K562 (cell line): ENCODE measurements at regions not wholly inside any gene's neighbourhood (a gene's known extent, or its start where the extent isn't known, plus 50 kb on each side); places are given as distances from the start of the nearest gene placed in this dataset.

ENCODE experiments used
- ATAC-seq: fragments of 200-7000 bp; cut with Tn5 transposase; 3 replicates; pipeline ENCODE4 v1.9.1; 2020; ENCODE audit warnings: moderate library complexity
- BruUV-seq: library from RNA; stranded (reverse); fragments of 400-500 nt; replicated peaks from 2 replicates; lab custom pipeline; 2021; lab: Mats Ljungman, UMichigan
- CTCF ChIA-PET: fragments of 300-600 bp; formaldehyde crosslinking; extraction: SDS; loops from one replicate; lab custom pipeline; 2021; ENCODE audit warnings: low intra/inter-chr PET ratio; lab: Yijun Ruan, JAX
- POLR2A ChIA-PET: fragments of 300-600, 350-650 bp; sonication (Branson Sonifier 250); formaldehyde crosslinking; extraction: SDS; loops from one replicate; lab custom pipeline; 2021; ENCODE audit warnings: antibody characterized with exemption, inconsistent platforms; lab: Yijun Ruan, JAX
- DNase-seq, 4 experiments: peaks; one replicate each; pipeline versions ENCODE4 v3.0.0 to v3.0.0-alpha.2; 2011 to 2018; ENCODE audit warnings: low spot score in 3 of 4, mixed read lengths in 3 of 4; ENCODE audit errors: extremely low read depth in 1 of 4
- FAIRE-seq: peaks from 2 replicates; lab custom pipeline; 2011; peaks lifted over from hg19 to GRCh38; lab: Jason Lieb, UNC
- H2AFZ ChIP-seq: 2 replicates; pipeline ENCODE4 v1.6.0; 2011; ENCODE audit warnings: low read depth, low read length, control low read depth, inconsistent platforms
- H3K27ac ChIP-seq: fragments of 200-600 bp; 3 replicates; pipeline ENCODE4 v1.8.0; 2011; ENCODE audit warnings: low read depth, mild to moderate bottlenecking, control low read depth, inconsistent platforms, low read length, moderate library complexity, mixed read lengths; ENCODE audit errors: extremely low read depth
- H3K27me3 ChIP-seq, 2 experiments: fragments of 300-600 bp in 1 of 2; 2 replicates in 1 of 2; 3 replicates in 1 of 2; pipeline versions ENCODE4 v1.6.0 to v1.8.0; 2011; ENCODE audit warnings: inconsistent platforms in 2 of 2, low read length in 2 of 2, mild to moderate bottlenecking in 1 of 2, mixed read lengths in 1 of 2, moderate library complexity in 1 of 2; ENCODE audit not compliant: control insufficient read depth in 2 of 2, insufficient read depth in 2 of 2
- H3K36me3 ChIP-seq: fragments of 300-600 bp; 3 replicates; pipeline ENCODE4 v1.8.0; 2011; ENCODE audit warnings: mild to moderate bottlenecking, low read length, inconsistent platforms; ENCODE audit not compliant: control insufficient read depth, insufficient read depth
- H3K4me1 ChIP-seq, 2 experiments: fragments of 200-600 bp in 1 of 2; replicated peaks in 1 of 2; 2 replicates in 1 of 2; 3 replicates in 1 of 2; pipeline versions ENCODE4 v1.5.1 to v1.8.0; 2011; ENCODE audit warnings: inconsistent platforms in 2 of 2, low read length in 2 of 2, mild to moderate bottlenecking in 1 of 2, mixed read lengths in 1 of 2, moderate library complexity in 1 of 2; ENCODE audit not compliant: control insufficient read depth in 2 of 2, insufficient read depth in 2 of 2
- H3K4me2 ChIP-seq: 2 replicates; pipeline ENCODE4 v1.6.1; 2011; ENCODE audit warnings: low read length, control low read depth, inconsistent platforms, mixed read lengths; ENCODE audit not compliant: insufficient read depth
- H3K4me3 ChIP-seq: fragments of 200-600 bp; sonication (generic), shearing (Covaris generic); 2 replicates; pipeline ENCODE4 v1.5.1; 2016; ENCODE audit warnings: control low read depth, inconsistent platforms
- H3K79me2 ChIP-seq: fragments of 200-600 bp; 3 replicates; pipeline ENCODE4 v1.8.0; 2011; ENCODE audit warnings: low read length, inconsistent platforms; ENCODE audit not compliant: control insufficient read depth, insufficient read depth
- H3K9ac ChIP-seq, 2 experiments: 2 replicates each; pipeline versions ENCODE4 v1.6.0 to v1.6.1; 2011; ENCODE audit warnings: low read depth in 2 of 2, low read length in 2 of 2, control low read depth in 1 of 2, inconsistent platforms in 1 of 2, mild to moderate bottlenecking in 1 of 2, mixed read lengths in 1 of 2; ENCODE audit not compliant: insufficient read depth in 1 of 2
- H3K9me1 ChIP-seq: one replicate; pipeline ENCODE4 v1.6.0; 2011; ENCODE audit warnings: inconsistent platforms, mild to moderate bottlenecking, low read length, moderate library complexity; ENCODE audit not compliant: control insufficient read depth, insufficient read depth
- H3K9me3 ChIP-seq: replicated peaks from 2 replicates; pipeline ENCODE4 v1.5.1; 2011; ENCODE audit warnings: low read depth, low read length, inconsistent platforms; ENCODE audit not compliant: control insufficient read depth, insufficient read depth
- H4K20me1 ChIP-seq: replicated peaks from 2 replicates; pipeline ENCODE4 v1.6.1; 2011; ENCODE audit warnings: low read length, inconsistent platforms, mixed read lengths; ENCODE audit not compliant: control insufficient read depth, insufficient read depth
- AFF4 ChIP-seq: sonication (generic); formaldehyde crosslinking; IDR thresholded peaks from 2 replicates; pipeline ENCODE4 v1.8.0; 2023; ENCODE audit warnings: mild to moderate bottlenecking, missing genetic modification reagents
- BRD4 ChIP-seq: fragments of 200-600 bp; sonication (generic); IDR thresholded peaks from 2 replicates; pipeline ENCODE4 v1.6.1; 2017; ENCODE audit warnings: inconsistent platforms
- KLF16 ChIP-seq: IDR thresholded peaks from 2 replicates; pipeline ENCODE4 v1.6.1; 2016; ENCODE audit warnings: antibody characterized with exemption
- RNF2 ChIP-seq: sonication (generic); IDR thresholded peaks from 2 replicates; pipeline ENCODE4 v1.6.1; 2016
- SREBF1 ChIP-seq: fragments of 150-350 bp; IDR thresholded peaks from 2 replicates; pipeline ENCODE4 v1.6.1; 2014; ENCODE audit warnings: antibody characterized with exemption, low read depth, low read length, borderline replicate concordance
- TSC22D4 ChIP-seq: fragments of 450-650 bp; IDR thresholded peaks from 2 replicates; pipeline ENCODE4 v1.6.1; 2016; ENCODE audit warnings: missing genetic modification characterization, missing biosample characterization, control low read depth
- ZNF398 ChIP-seq: fragments of 250-450 bp; sonication (Bioruptor Pico); IDR thresholded peaks from 2 replicates; pipeline ENCODE4 v1.8.0; 2021; ENCODE audit warnings: moderate library complexity, mild to moderate bottlenecking, inconsistent platforms
- WGBS: fragments of 100-300 bp; shearing (Covaris generic); methylation state at CpG from one replicate; pipeline ENCODE4 v1.1.6; 2016; ENCODE audit warnings: low coverage, mixed read lengths; ENCODE audit not compliant: insufficient coverage; ENCODE audit errors: missing lambda C conversion rate; 5-methylcytosine and 5-hydroxymethylcytosine counted together
- in situ Hi-C: fragments of 300-500 bp; cut with MboI; formaldehyde crosslinking; loops from 4 replicates; pipeline ENCODE4 v1.15.0; 2018; ENCODE audit warnings: inconsistent platforms, mixed read lengths
- intact Hi-C: fragments of 100-400 bp; cut with micrococcal nuclease; formaldehyde crosslinking; loops from 2 replicates; pipeline ENCODE4 v1.14.2; 2022

- ATAC-seq: no peak
- Histone ChIP-seq H3K4me1 (no peaks in the 10 kb centered on the region), H3K27me3 (peaks cover 3 to 4% of the 10 kb centered on the region in 2 experiments; a peak in 2 of 5 replicates), H3K9me1 (no peaks in the 10 kb centered on the region), H3K9me3 (no peaks in the 10 kb centered on the region), H3K79me2 (no peaks in the 10 kb centered on the region), H3K9ac (no peak overlapping the region), H3K4me2 (no peak overlapping the region), H3K4me3 (no peak overlapping the region), H4K20me1 (no peaks in the 10 kb centered on the region), H3K36me3 (no peaks in the 10 kb centered on the region), H3K27ac (no peak overlapping the region), H2AFZ (no peak overlapping the region)
- CTCF ChIA-PET: no interaction called here
- WGBS: 0% methylated on average over 3 of the region's 3 CpGs
- DNase-seq: no peak
- no TSS peak for BruUV-seq
- no peak for TF ChIP-seq ZNF398
- no peak for TF ChIP-seq AFF4 (CRISPR knock-in tag)
- TF ChIP-seq BRD4: no peak
- TF ChIP-seq SREBF1: no peak
- no peak for TF ChIP-seq KLF16
- no peak for TF ChIP-seq RNF2
- no peak for TF ChIP-seq TSC22D4 (tag)
- FAIRE-seq: no peak
- POLR2A ChIA-PET: interaction anchor here (0.7 kb wide), 1 partner anchor 23 kb away, joined by 3 read pairs; no protein-coding TSS in a partner anchor
- intact Hi-C loops (no loop called here), in situ Hi-C loops (no loop called here)
Observed at GRCh38 chr16:6407596-6407995, 925.0 kb upstream of the RBFOX1 start.
